GM10248 (cell line): ENCODE measurements at regions not wholly inside any gene's neighbourhood (a gene's known extent, or its start where the extent isn't known, plus 50 kb on each side); places are given as distances from the start of the nearest gene placed in this dataset.

Experiments used
- CTCF ChIA-PET: fragments of 300-600 bp; sonication (Branson Sonifier 250); formaldehyde crosslinking; extraction: SDS; loops from one replicate; lab custom pipeline; 2021; ENCODE audit warnings: antibody characterized with exemption; lab: Yijun Ruan, JAX
- POLR2A ChIA-PET: fragments of 350-650 bp; sonication (Branson Sonifier 250); formaldehyde crosslinking; extraction: SDS; loops from one replicate; lab custom pipeline; 2020; ENCODE audit warnings: antibody characterized with exemption; lab: Yijun Ruan, JAX
- DNase-seq: peaks from one replicate; pipeline ENCODE4 v3.0.0; 2012; ENCODE audit errors: extremely low spot score
- TF ChIP-seq, protein P1 (sequence below): IDR thresholded peaks from 2 replicates; pipeline ENCODE4 v1.5.1; 2012; ENCODE audit warnings: mild to moderate bottlenecking, low read depth; ENCODE audit errors: extremely low read depth, missing control alignments, control extremely low read depth

DNA sequence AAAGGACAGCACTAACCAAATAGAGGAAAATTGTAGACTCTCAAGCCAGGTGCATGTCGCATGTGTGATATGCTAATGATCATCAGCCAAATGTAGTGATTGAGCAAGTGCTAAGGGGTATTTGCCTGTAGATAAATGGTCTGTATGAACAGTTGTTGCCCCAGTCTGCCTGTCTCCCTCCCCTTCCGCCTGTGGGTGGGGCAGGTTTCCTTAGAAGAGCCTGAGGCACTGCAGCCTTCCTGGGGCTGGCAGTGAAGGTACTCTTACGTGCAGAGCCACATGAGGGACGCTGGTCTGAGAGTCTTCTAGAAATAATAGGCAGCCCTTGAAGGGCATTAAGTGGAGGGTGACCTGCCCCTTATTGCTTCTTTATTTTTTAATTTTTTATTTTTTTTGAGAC is 152.1 kb downstream of the SNX10 start:
- CTCF ChIA-PET, result no interaction called here
- TF ChIP-seq, protein P1, sequence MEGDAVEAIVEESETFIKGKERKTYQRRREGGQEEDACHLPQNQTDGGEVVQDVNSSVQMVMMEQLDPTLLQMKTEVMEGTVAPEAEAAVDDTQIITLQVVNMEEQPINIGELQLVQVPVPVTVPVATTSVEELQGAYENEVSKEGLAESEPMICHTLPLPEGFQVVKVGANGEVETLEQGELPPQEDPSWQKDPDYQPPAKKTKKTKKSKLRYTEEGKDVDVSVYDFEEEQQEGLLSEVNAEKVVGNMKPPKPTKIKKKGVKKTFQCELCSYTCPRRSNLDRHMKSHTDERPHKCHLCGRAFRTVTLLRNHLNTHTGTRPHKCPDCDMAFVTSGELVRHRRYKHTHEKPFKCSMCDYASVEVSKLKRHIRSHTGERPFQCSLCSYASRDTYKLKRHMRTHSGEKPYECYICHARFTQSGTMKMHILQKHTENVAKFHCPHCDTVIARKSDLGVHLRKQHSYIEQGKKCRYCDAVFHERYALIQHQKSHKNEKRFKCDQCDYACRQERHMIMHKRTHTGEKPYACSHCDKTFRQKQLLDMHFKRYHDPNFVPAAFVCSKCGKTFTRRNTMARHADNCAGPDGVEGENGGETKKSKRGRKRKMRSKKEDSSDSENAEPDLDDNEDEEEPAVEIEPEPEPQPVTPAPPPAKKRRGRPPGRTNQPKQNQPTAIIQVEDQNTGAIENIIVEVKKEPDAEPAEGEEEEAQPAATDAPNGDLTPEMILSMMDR, result no peak
- no peak for DNase-seq
- POLR2A ChIA-PET, result no interaction called here

DNA sequence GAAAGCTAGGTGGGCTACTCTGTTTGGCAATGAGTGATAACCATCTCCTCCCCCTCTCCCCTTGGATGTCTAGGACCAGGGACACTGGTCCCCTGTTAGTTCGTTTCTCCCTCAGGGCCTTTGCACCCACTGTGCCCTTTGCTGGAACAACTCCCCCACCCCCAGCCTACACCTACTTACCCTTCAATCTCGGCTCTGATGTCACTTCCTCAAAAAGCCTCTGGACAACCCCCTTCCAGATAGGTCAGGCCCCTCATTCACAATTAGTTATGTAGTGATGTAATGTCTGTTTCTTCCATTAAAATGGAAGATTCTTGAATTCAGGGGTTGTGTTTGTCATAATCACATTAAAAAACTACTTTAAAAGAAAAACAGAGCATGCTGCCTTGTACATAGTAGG is 152.9 kb downstream of the SNX10 start:
- no peak for DNase-seq
- ChIA-PET POLR2A (no interaction called here), CTCF (interaction anchor here (1.7 kb wide), 1 partner anchor 10 kb away, joined by 3 read pairs; no protein-coding TSS in a partner anchor)
- TF ChIP-seq, protein P1, result no peak

DNA sequence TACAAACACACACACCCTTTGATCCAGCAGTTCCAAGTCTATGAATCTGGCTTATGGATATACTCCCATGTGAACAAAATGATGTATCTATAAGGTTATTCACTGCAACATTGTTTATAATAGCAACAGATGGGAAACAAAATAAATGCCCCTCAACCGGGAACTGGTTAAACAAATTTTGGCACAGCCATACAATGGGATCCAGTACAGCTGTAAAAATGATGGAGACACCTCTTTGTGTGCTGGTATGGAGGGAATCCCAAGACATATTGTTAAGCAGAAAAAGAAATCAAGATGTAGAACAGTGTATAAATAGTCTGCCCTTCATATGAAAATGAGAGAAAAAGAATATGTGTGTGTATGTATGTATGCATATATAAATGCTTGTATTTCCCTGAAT is 155.5 kb downstream of the SNX10 start:
- TF ChIP-seq, protein P1, result no peak
- no peak for DNase-seq
- ChIA-PET POLR2A (no interaction called here), CTCF (interaction anchor here (1.8 kb wide), 1 partner anchor 36 kb away, joined by 4 read pairs; no protein-coding TSS in a partner anchor)

DNA sequence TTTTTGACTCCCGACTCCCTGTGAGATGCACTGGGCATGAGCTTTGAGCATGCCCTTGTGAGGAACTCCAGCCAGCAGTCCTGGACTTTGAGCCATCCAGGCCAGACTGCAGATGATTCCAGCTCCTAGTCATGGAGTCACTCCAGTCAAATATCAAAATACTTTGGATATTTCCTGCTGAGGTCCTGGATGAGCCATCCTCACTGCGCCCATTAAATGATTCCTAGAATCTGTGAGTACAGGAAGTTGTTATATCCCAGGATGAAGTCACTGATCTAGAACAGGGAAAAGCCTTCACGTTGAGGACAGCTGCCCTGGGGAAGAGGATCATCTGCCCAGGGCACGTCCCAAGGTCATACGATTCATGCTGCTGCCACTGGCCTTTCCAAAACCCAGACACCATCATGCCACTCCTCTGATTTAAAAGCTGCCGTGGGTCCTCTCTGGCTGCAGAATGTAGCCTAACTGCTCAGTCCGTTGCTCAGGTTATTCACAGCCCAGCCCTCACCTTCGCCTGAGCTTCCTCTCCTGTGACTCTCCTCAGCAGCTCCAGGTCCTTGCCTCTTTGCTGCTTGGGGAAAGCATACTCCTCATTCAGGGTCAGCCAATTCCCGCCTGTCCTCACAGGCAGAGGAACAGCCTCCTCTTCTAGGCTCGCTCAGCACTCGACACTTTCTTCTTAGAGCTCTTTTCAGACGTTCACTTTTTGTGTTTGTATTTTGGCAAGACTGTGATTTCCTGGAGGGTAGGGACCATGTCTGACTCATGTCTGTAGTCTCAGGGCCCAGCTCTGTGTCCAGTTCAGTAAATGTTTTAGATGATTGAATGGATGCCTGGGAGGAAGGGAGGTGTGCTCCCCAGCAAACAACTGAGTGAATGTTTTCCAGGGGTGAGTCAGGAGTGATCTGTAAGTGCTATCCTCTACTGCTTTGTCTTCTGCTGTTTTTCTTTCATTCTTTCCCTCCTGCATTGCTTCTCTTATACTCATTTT is 157.8 kb downstream of the SNX10 start:
- ChIA-PET POLR2A (interaction anchor here (0.6 kb wide), 1 partner anchor 1324 kb away, joined by 3 read pairs; the partner anchor contains the start of gene CYCS), CTCF (interaction anchor here (0.8 to 2.0 kb wide), 6 partner anchors 11 to 84 kb away, joined by 3 to 6 read pairs (median 4); no protein-coding TSS in a partner anchor)
- DNase-seq, result no peak
- TF ChIP-seq, protein P1, result no peak

DNA sequence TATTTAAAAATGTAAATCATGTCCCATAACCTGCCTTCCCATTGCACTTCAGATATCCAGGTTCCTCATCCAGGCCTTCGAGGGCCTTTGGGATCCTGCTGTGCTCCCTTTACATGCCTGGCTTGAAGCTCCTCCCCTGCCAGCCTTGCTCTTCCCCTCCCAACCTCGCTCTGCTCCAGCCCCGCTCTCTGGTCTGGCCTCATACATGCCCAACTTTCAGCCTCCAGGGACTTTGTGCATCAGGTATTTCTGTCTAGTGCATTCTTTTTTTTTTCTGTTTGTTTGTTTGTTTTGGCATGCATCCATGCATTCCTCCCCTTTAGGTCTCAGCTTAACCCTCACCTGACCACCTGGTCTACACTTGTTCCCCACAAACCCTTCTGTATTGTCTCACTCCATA is 160.3 kb downstream of the SNX10 start:
- ChIA-PET CTCF (no interaction called here), POLR2A (no interaction called here)
- TF ChIP-seq, protein P1, result no peak
- no peak for DNase-seq

DNA sequence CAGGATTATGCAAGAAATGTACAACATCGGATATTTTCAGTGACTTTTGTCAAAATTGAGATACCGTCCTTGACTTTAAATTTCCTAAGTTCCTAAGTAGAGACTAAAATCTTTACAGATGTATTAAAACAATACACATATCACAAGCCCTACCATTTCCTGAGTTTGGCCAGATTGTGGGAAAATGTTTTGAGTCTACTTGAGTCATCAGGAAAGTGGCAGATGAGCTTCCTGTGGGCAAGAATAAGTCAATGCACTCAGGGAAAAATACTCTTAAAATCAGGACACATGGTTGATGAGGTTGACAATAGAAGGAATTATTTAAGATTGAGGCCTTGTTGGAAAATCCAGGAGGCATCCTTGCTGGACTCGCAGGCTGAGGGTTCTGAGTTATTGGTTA is 162.5 kb downstream of the SNX10 start:
- TF ChIP-seq, protein P1, result no peak
- ChIA-PET CTCF (no interaction called here), POLR2A (no interaction called here)
- DNase-seq, result no peak
